Thoracic aorta (tissue), 2 donors: ENCODE measurements at regions not wholly inside any gene's neighbourhood (a gene's known extent, or its start where the extent isn't known, plus 50 kb on each side); places are given as distances from the start of the nearest gene placed in this dataset.
"Not testable (repeated sequence)": the region's sequence is repeated elsewhere in the genome, so short reads cannot be mapped to it uniquely, and the experiment has no call there.

ENCODE experiments used
- ATAC-seq: fragments of 150-250 bp; one replicate; pipeline ENCODE4 v1.8.0; 2017; ENCODE audit warnings: low read depth; ENCODE audit not compliant: insufficient number of reproducible peaks, low FRiP score
- DNase-seq: peaks from one replicate; pipeline ENCODE4 v3.0.0-alpha.2; 2020; ENCODE audit warnings: low spot score
- H3K27ac ChIP-seq, 2 donors: fragments of 200-600 bp; sonication (generic); 1 replicate in 1 of 2; 2 replicates in 1 of 2; pipeline ENCODE4 v1.5.1; 2016; ENCODE audit warnings: mild to moderate bottlenecking in 2 of 2, moderate library complexity in 2 of 2
- H3K27me3 ChIP-seq: fragments of 200-600 bp; sonication (generic); replicated peaks from 2 replicates; pipeline ENCODE4 v1.6.0; 2016; ENCODE audit warnings: mild to moderate bottlenecking; ENCODE audit not compliant: insufficient read depth
- H3K36me3 ChIP-seq: fragments of 200-600 bp; sonication (generic); one replicate; pipeline ENCODE4 v1.5.1; 2016
- H3K4me1 ChIP-seq, 2 donors: fragments of 200-600 bp; sonication (generic); 1 replicate in 1 of 2; 2 replicates in 1 of 2; pipeline versions ENCODE4 v1.5.1 to v1.6.0; 2016; ENCODE audit warnings: low read depth in 2 of 2, mild to moderate bottlenecking in 1 of 2; ENCODE audit not compliant: control insufficient read depth in 1 of 2
- H3K4me3 ChIP-seq: fragments of 200-600 bp; sonication (generic); 2 replicates; pipeline ENCODE4 v1.5.1; 2016; ENCODE audit warnings: mild to moderate bottlenecking
- H3K9me3 ChIP-seq: fragments of 200-600 bp; sonication (generic); 2 replicates; pipeline ENCODE4 v1.5.1; 2016
- CTCF ChIP-seq: fragments of 200-600 bp; sonication (generic); IDR thresholded peaks from one replicate; pipeline ENCODE4 v1.5.1; 2019; ENCODE audit warnings: antibody characterized with exemption

- DNase-seq: no peak
- H3K4me3 ChIP-seq: no peak overlapping the region
- no peak for TF ChIP-seq CTCF
- H3K27me3 ChIP-seq: no peaks in the 10 kb centered on the region
- H3K4me1 ChIP-seq: no peaks in the 10 kb centered on the region
- no peaks in the 10 kb centered on the region for H3K9me3 ChIP-seq
- no peaks in the 10 kb centered on the region for H3K36me3 ChIP-seq
- no peak for ATAC-seq
- H3K27ac ChIP-seq: no peak overlapping the region
Measured at GRCh38 chr5:166123717-166124116, 2167.7 kb upstream of the WWC1 start.

- no peak for DNase-seq
- no peaks in the 10 kb centered on the region for H3K4me1 ChIP-seq
- no peaks in the 10 kb centered on the region for H3K36me3 ChIP-seq
- H3K4me3 ChIP-seq: no peak overlapping the region
- H3K9me3 ChIP-seq: no peaks in the 10 kb centered on the region
- no peak overlapping the region for H3K27ac ChIP-seq
- ATAC-seq: no peak
- H3K27me3 ChIP-seq: no peaks in the 10 kb centered on the region
- no peak for TF ChIP-seq CTCF
Measured at GRCh38 chr5:166127766-166128570, 2163.5 kb upstream of the WWC1 start.

GRCh38 chr5:166145107-166145506 lies 2146.3 kb upstream of the WWC1 start:
- not testable (repeated sequence) for H3K27ac ChIP-seq, H3K4me3 ChIP-seq, DNase-seq, H3K4me1 ChIP-seq, H3K9me3 ChIP-seq, H3K27me3 ChIP-seq, ATAC-seq, H3K36me3 ChIP-seq

GRCh38 chr5:166163996-166164610 lies 2127.3 kb upstream of the WWC1 start:
- Histone ChIP-seq H3K4me3 (no peak overlapping the region), H3K4me1 (no peaks in the 10 kb centered on the region), H3K27me3 (no peaks in the 10 kb centered on the region), H3K27ac (no peak overlapping the region), H3K36me3 (no peaks in the 10 kb centered on the region), H3K9me3 (no peaks in the 10 kb centered on the region)
- ATAC-seq: no peak
- TF ChIP-seq CTCF: no peak
- no peak for DNase-seq

GRCh38 chr5:166165596-166165995 lies 2125.8 kb upstream of the WWC1 start:
- H3K4me1 ChIP-seq: no peaks in the 10 kb centered on the region
- TF ChIP-seq CTCF: no peak
- ATAC-seq: no peak
- H3K4me3 ChIP-seq: no peak overlapping the region
- H3K27me3 ChIP-seq: no peaks in the 10 kb centered on the region
- H3K27ac ChIP-seq: no peak overlapping the region
- H3K36me3 ChIP-seq: no peaks in the 10 kb centered on the region
- H3K9me3 ChIP-seq: no peaks in the 10 kb centered on the region
- no peak for DNase-seq
